ENCODE measurements at regions not wholly inside any gene's neighbourhood (a gene's known extent, or its start where the extent isn't known, plus 50 kb on each side); places are given as distances from the start of the nearest gene placed in this dataset.

DNA sequence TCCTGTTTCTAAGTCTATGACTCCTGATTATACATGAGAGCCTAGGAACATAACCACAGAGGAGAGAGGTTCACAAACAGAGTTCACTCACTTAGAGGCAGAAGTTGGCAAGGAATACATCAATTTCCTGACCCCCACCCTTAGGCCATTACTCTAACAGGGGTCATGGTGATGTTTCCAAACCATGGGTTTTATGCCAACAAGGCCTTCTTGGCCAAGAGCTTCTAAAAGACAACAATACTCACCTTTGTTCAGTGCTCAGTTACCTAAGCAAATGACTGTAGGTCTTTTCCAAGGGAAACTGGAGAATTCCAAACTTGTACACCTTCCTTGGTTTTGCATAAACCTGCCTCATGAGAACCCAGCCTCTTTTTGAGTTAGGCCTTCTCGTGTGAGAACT is 52.6 kb downstream of the ERICH4 start:
- ChIA-PET POLR2A (ENCODE audit: low non-redundant PET) (no interaction called here), CTCF (interaction anchor here (1.5 kb wide), 1 partner anchor 299 kb away, joined by 3 read pairs; no protein-coding TSS in a partner anchor)
- TF ChIP-seq, protein P1, sequence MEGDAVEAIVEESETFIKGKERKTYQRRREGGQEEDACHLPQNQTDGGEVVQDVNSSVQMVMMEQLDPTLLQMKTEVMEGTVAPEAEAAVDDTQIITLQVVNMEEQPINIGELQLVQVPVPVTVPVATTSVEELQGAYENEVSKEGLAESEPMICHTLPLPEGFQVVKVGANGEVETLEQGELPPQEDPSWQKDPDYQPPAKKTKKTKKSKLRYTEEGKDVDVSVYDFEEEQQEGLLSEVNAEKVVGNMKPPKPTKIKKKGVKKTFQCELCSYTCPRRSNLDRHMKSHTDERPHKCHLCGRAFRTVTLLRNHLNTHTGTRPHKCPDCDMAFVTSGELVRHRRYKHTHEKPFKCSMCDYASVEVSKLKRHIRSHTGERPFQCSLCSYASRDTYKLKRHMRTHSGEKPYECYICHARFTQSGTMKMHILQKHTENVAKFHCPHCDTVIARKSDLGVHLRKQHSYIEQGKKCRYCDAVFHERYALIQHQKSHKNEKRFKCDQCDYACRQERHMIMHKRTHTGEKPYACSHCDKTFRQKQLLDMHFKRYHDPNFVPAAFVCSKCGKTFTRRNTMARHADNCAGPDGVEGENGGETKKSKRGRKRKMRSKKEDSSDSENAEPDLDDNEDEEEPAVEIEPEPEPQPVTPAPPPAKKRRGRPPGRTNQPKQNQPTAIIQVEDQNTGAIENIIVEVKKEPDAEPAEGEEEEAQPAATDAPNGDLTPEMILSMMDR (conservative IDR thresholded peaks at IDR 0.05; ENCODE audit: low read depth): no peak
- DNase-seq (ENCODE audit: low spot score): no peak
- H3K27ac ChIP-seq: no peak overlapping the region

DNA sequence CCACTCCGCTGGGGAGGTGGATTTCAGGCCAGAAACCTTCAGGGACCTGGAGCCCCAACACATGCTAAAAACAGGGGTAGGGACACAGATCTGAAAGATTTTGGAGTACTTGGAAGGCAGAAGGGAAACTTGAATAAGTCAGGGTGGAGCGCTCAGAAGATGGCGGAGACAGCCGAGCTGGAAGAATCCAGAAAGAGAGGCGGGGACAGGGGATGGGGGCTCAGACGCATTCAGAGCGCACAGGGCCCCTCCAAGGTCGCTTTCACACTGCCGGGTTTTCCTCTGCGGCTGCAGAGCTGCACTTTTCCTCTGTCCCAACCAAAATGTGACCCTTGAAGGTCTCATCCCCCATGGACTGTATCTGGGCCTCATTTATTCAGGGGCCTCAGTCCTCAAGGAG is 56.9 kb downstream of the ERICH4 start:
- H3K27ac ChIP-seq: no peak overlapping the region
- POLR2A ChIA-PET (ENCODE audit: low non-redundant PET): no interaction called here
- CTCF ChIA-PET: no interaction called here
- no peak for DNase-seq (ENCODE audit: low spot score)
- TF ChIP-seq, protein P1 (conservative IDR thresholded peaks at IDR 0.05; ENCODE audit: low read depth): no peak

DNA sequence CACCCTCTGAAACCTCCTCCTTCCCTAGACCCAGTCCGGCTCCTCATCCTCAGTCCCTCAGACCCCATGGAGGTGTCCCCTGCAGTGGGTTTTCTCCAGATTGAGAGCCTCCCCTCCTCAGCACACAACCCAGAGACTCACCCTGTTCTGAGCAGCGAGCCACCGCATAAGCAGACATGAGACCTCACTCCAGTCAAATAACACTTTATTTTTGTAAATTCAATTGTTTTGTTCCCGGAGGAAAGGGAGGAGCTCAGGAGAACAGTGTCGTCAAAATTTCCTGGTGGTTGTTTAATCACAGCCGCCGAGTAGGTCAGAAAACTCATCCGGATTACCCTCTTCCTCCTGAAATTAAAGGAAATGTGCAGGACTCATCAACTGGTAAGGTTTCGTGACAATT is 57.5 kb downstream of the ERICH4 start:
- POLR2A ChIA-PET (ENCODE audit: low non-redundant PET): no interaction called here
- CTCF ChIA-PET: no interaction called here
- DNase-seq (ENCODE audit: low spot score): no peak
- TF ChIP-seq, protein P1 (conservative IDR thresholded peaks at IDR 0.05; ENCODE audit: low read depth): no peak
- no peak overlapping the region for H3K27ac ChIP-seq

- POLR2A ChIA-PET (ENCODE audit: low non-redundant PET): no interaction called here
- no peak for DNase-seq (ENCODE audit: low spot score)
- CTCF ChIA-PET: no interaction called here
- H3K27ac ChIP-seq: peak overlapping the region; percentile 38; the same call in 1 of the 2 replicates
- TF ChIP-seq, protein P1 (conservative IDR thresholded peaks at IDR 0.05; ENCODE audit: low read depth): no peak
Measured at GRCh38 chr19:41501854-41502253, 58.9 kb downstream of the ERICH4 start.

DNA sequence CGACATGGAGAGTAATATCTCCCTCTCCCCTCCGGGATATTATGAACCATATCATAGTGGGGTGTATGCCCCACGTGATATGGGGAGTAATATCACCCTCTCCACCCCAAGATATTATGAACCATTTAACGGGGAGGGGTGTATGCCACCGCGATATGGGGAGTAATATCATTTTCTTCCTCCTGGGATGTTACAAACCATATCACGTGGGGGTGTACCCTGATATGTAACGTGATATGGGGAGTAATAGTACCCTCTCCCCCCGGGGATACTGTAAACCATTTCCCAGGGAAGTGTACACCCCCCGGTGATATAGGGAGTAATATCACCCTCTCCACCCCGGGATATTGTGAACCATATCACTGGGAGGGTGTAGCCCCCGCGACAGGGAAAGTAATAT is 62.1 kb downstream of the ERICH4 start:
- no peak overlapping the region for H3K27ac ChIP-seq
- ChIA-PET POLR2A (ENCODE audit: low non-redundant PET) (no interaction called here), CTCF (no interaction called here)
- TF ChIP-seq, protein P1 (conservative IDR thresholded peaks at IDR 0.05; ENCODE audit: low read depth): no peak
- DNase-seq (ENCODE audit: low spot score): no peak

- POLR2A ChIA-PET (ENCODE audit: low non-redundant PET): no interaction called here
- CTCF ChIA-PET: no interaction called here
- no peak overlapping the region for H3K27ac ChIP-seq
- no peak for DNase-seq (ENCODE audit: low spot score)
- TF ChIP-seq, protein P1 (conservative IDR thresholded peaks at IDR 0.05; ENCODE audit: low read depth): no peak
Measured at GRCh38 chr19:41510484-41510883, 65.5 kb upstream of the CEACAM21 start.

- no peak for DNase-seq (ENCODE audit: low spot score)
- POLR2A ChIA-PET (ENCODE audit: low non-redundant PET): no interaction called here
- CTCF ChIA-PET: no interaction called here
- no peak overlapping the region for H3K27ac ChIP-seq
- TF ChIP-seq, protein P1 (conservative IDR thresholded peaks at IDR 0.05; ENCODE audit: low read depth): no peak
Measured at GRCh38 chr19:41511628-41512027, 64.3 kb upstream of the CEACAM21 start.

Measured in RWPE1 (cell line).